ENCODE measurements at regions not wholly inside any gene's neighbourhood (a gene's known extent, or its start where the extent isn't known, plus 50 kb on each side); places are given as distances from the start of the nearest gene placed in this dataset.

- TF ChIP-seq CTCF (IDR thresholded peaks at IDR 0.05; ENCODE audit: insufficient read depth in 1 of 2, low read depth in 1 of 2, low read length in 1 of 2, severe bottlenecking in 1 of 2, unreplicated experiment in 1 of 2) = no peak
- ChIA-PET POLR2A (no interaction called here), CTCF (no interaction called here)
- Mint-ChIP-seq H3K27ac (ENCODE audit: unreplicated experiment) (no peak overlapping the region), H3K9me3 (ENCODE audit: unreplicated experiment) (no peaks in the 10 kb centered on the region), H3K36me3 (ENCODE audit: insufficient read depth, unreplicated experiment) (no peaks in the 10 kb centered on the region), H3K4me1 (ENCODE audit: low read depth, unreplicated experiment) (no peaks in the 10 kb centered on the region), H3K27me3 (ENCODE audit: insufficient read depth, unreplicated experiment) (peaks cover 17% of the 10 kb centered on the region), H3K4me3 (ENCODE audit: unreplicated experiment) (no peak overlapping the region)
- Histone ChIP-seq H3K4me1 (no peaks in the 10 kb centered on the region), H3K36me3 (ENCODE audit: control insufficient read depth, insufficient read depth, low read length) (no peaks in the 10 kb centered on the region), H3K4me3 (ENCODE audit: low read depth, low read length) (no peak overlapping the region), H3K9me3 (no peaks in the 10 kb centered on the region), H3K27me3 (replicated peaks; ENCODE audit: control insufficient read depth, insufficient read depth, low read length) (no peaks in the 10 kb centered on the region)
- DNase-seq = no peak
- intact Hi-C loops (cut with micrococcal nuclease; ENCODE audit: unreplicated experiment) = loop anchor here (10.0 kb wide), 1 partner anchor 145 kb away; no protein-coding TSS in a partner anchor
- no TSS peak for BruUV-seq (replicated peaks)
These were observed 109.4 kb upstream of the MYL2 start for GRCh38 chr12:111029732-111030131.

GRCh38 chr12:111029305-111029704 is 108.9 kb upstream of the MYL2 start:
- no peak overlapping the region for H3K4me3 Mint-ChIP-seq (ENCODE audit: unreplicated experiment)
- H3K4me1 ChIP-seq = no peaks in the 10 kb centered on the region
- no peak for TF ChIP-seq CTCF (IDR thresholded peaks at IDR 0.05; ENCODE audit: insufficient read depth in 1 of 2, low read depth in 1 of 2, low read length in 1 of 2, severe bottlenecking in 1 of 2, unreplicated experiment in 1 of 2)
- POLR2A ChIA-PET = no interaction called here
- no peaks in the 10 kb centered on the region for H3K9me3 Mint-ChIP-seq (ENCODE audit: unreplicated experiment)
- DNase-seq = no peak
- intact Hi-C loops (cut with micrococcal nuclease; ENCODE audit: unreplicated experiment) = loop anchor here (10.0 kb wide), 1 partner anchor 145 kb away; no protein-coding TSS in a partner anchor
- no peak overlapping the region for H3K27ac Mint-ChIP-seq (ENCODE audit: unreplicated experiment)
- H3K4me3 ChIP-seq (ENCODE audit: low read depth, low read length) = no peak overlapping the region
- H3K27me3 ChIP-seq (replicated peaks; ENCODE audit: control insufficient read depth, insufficient read depth, low read length) = no peaks in the 10 kb centered on the region
- peaks cover 2% of the 10 kb centered on the region for H3K4me1 Mint-ChIP-seq (ENCODE audit: low read depth, unreplicated experiment)
- no TSS peak for BruUV-seq (replicated peaks)
- H3K27me3 Mint-ChIP-seq (ENCODE audit: insufficient read depth, unreplicated experiment) = peaks cover 20% of the 10 kb centered on the region
- no peaks in the 10 kb centered on the region for H3K9me3 ChIP-seq
- H3K36me3 ChIP-seq (ENCODE audit: control insufficient read depth, insufficient read depth, low read length) = no peaks in the 10 kb centered on the region
- CTCF ChIA-PET = no interaction called here
- no peaks in the 10 kb centered on the region for H3K36me3 Mint-ChIP-seq (ENCODE audit: insufficient read depth, unreplicated experiment)

- TF ChIP-seq CTCF (IDR thresholded peaks at IDR 0.05; ENCODE audit: insufficient read depth in 1 of 2, low read depth in 1 of 2, low read length in 1 of 2, severe bottlenecking in 1 of 2, unreplicated experiment in 1 of 2) = no peak
- Histone ChIP-seq H3K4me1 (no peaks in the 10 kb centered on the region), H3K4me3 (ENCODE audit: low read depth, low read length) (no peak overlapping the region), H3K36me3 (ENCODE audit: control insufficient read depth, insufficient read depth, low read length) (no peaks in the 10 kb centered on the region), H3K27me3 (replicated peaks; ENCODE audit: control insufficient read depth, insufficient read depth, low read length) (no peaks in the 10 kb centered on the region), H3K9me3 (no peaks in the 10 kb centered on the region)
- H3K4me1 Mint-ChIP-seq (ENCODE audit: low read depth, unreplicated experiment) = peaks cover 4% of the 10 kb centered on the region
- no peak overlapping the region for H3K4me3 Mint-ChIP-seq (ENCODE audit: unreplicated experiment)
- peaks cover 21% of the 10 kb centered on the region for H3K27me3 Mint-ChIP-seq (ENCODE audit: insufficient read depth, unreplicated experiment)
- H3K27ac Mint-ChIP-seq (ENCODE audit: unreplicated experiment) = no peak overlapping the region
- intact Hi-C loops (cut with micrococcal nuclease; ENCODE audit: unreplicated experiment) = loop anchor here (10.0 kb wide), 1 partner anchor 146 kb away; no protein-coding TSS in a partner anchor
- H3K9me3 Mint-ChIP-seq (ENCODE audit: unreplicated experiment) = no peaks in the 10 kb centered on the region
- CTCF ChIA-PET = no interaction called here
- H3K36me3 Mint-ChIP-seq (ENCODE audit: insufficient read depth, unreplicated experiment) = no peaks in the 10 kb centered on the region
- no peak for DNase-seq
- no TSS peak for BruUV-seq (replicated peaks)
- POLR2A ChIA-PET = no interaction called here
These were observed 108.5 kb upstream of the MYL2 start for GRCh38 chr12:111028830-111029229.

Data from Caco-2 (cell line).